HG03108 (cell line): ENCODE measurements at regions not wholly inside any gene's neighbourhood (a gene's known extent, or its start where the extent isn't known, plus 50 kb on each side); places are given as distances from the start of the nearest gene placed in this dataset.

Experiments used
- ATAC-seq: cut with Tn5 transposase; IDR thresholded peaks from one replicate; pipeline ENCODE4 v1.9.1; 2021; ENCODE audit warnings: moderate library complexity; ENCODE audit not compliant: unreplicated experiment

- no peak for ATAC-seq
These were observed 299.3 kb downstream of the FBXW7 start for GRCh38 chr4:152236519-152237056.

GRCh38 chr4:152235718-152236117 is 300.2 kb downstream of the FBXW7 start:
- no peak for ATAC-seq

DNA sequence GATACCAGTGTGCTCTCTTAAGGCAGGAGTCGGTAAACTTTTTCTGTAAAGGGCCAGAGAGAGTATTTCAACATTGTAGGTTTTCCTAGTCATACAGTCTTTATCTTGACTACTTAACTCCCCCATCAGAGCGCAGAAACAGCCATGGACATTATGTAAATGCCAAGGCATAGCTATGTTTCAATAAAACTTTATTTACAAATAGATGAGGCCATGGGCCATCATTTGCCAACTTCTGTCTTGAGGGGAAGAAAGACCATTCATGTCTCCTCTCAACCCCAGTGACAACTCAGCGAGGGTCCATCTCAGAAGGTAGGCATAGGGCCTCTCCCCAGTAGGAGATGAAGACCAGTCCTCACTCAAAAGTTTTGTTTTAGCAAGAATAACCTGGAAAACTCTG is 301.3 kb downstream of the FBXW7 start:
- ATAC-seq, result no peak

DNA sequence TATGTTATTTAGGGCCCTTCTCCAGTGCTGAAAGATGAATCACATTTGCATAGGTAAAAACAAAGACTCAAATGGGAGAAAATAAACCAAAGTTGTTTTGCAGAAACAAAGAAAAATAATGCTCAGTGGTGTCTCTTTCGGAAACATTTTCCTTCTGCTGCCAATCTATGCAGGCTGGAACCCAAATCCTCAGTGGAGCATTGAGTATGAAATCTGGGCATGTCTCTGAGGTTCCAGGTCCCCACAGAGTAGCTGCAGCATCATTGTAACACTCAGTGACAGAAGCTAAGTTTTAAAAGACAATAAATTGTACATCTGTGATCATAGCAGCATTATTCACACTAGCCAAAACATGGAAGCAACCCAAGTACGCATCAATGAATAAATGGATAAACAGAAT is 303.6 kb downstream of the FBXW7 start:
- ATAC-seq, result no peak

- no peak for ATAC-seq
These were observed 306.1 kb downstream of the FBXW7 start for GRCh38 chr4:152229782-152230289.

- ATAC-seq, result no peak
These were observed 310.2 kb downstream of the FBXW7 start for GRCh38 chr4:152225680-152226079.

DNA sequence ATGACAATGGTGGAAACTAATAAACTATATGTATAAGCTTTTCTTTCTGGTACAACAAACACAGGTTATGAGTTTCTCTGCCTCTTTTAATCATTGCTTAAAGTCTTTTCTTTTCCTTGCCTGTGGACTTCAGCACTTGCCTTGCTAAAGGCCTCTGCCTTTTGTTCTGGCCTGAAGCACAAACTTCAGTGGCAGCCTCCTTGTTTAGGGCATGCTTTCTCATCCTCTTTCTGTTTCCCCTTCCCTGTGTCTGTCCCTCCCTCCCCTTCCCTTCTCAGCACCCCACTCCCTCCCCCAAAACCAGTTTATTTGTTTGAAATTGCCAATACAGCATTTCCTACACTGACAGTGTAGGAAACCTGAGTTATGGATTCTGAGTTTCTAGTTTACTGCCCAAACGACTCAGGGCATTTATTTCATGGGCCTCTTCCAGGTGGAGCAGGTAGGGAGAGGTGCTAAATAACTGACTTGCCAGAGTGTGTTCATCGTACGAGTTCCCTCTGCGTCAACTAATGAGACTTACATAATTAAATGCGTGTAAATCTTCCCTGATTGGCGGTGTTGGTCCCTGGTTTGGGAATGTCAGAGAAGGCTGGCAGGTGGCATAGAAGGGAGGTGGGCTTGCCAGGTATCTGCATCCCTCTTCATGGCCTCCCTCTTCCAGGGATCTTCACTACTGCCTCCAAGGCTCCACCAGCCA is 311.0 kb downstream of the FBXW7 start:
- ATAC-seq, result no peak

GRCh38 chr4:152224223-152224622 is 311.7 kb downstream of the FBXW7 start:
- no peak for ATAC-seq

GRCh38 chr4:152223600-152223999 is 312.3 kb downstream of the FBXW7 start:
- no peak for ATAC-seq

DNA sequence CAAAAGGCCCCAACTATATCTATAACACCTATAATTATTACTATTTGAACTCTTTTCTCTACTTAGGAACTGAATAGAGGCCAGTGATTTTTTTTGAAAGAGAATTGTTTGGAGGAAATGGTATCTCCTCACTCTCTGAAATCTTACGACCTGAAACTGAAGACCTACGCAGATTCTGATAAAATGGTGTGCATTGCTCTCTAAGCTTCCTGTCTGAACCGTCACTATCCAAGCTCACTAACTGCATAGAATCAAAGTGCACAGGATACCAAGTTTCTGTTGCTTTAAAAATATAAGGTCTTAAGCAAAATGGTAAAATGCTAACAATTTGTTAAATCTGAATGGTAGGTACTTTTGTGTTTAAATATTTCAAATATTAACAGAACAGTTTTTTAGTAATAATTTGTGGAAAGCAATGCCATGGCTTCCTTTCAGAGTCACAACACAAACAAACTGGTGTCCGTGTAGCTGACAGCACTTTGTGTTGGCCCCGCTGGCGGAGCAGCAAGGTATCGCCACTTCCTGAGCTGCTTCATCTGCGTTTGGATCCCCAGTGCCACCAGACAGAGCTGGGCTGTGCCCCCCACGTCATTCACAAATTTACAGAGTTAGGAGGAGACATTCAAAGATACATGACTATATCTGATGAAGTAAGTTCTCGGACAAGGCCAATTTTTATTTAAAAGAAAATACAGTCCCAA is 313.9 kb downstream of the FBXW7 start:
- ATAC-seq, result no peak

DNA sequence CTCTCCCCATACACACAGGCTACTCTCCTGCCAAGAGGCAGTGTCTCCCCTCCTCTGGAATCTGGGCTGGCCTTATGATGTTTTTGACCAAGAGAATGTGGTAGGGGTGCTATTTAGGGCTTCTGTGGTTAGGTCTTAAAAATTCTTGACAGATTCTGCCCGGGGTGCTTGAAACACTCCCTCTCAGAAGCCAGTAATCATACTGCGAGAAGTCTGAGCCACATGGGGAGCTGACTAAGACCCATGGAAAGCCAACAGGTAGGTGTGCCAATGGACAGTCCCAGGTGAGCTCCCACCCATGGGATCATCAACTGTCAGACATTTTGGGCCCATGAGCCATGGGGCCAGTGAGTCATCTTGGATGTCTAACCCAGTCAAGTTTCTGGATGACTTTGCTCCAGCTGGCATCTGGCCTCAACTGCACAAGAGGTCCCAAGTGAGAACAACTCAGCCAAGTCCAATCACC is 315.7 kb downstream of the FBXW7 start:
- peak; percentile 69 for ATAC-seq

DNA sequence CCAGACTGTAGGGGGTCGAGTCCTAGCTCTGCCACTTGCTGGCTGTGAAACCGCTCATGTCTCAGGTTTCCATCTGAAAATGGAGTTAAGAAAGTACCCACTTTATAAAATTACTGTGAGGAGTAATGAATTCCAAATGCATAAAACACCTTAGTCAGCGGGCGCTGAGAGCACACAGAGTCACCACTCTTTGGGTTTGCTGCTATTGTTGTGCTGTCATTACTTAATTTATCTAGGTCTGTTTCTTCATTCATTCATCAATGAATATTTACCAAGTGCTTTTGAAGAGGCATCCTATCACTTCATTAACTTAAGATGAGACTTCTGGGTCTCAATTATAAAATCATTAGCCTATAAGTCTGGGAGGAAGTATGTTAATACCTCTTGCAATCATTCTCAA is 317.3 kb downstream of the FBXW7 start:
- ATAC-seq, result no peak

- no peak for ATAC-seq
These were observed 318.0 kb downstream of the FBXW7 start for GRCh38 chr4:152217896-152218295.

- ATAC-seq, result no peak
These were observed 323.8 kb downstream of the FBXW7 start for GRCh38 chr4:152211936-152212653.

GRCh38 chr4:152209772-152210493 is 326.0 kb downstream of the FBXW7 start:
- peak; percentile 78 for ATAC-seq

- ATAC-seq, result no peak
These were observed 328.5 kb downstream of the FBXW7 start for GRCh38 chr4:152207378-152207720.

DNA sequence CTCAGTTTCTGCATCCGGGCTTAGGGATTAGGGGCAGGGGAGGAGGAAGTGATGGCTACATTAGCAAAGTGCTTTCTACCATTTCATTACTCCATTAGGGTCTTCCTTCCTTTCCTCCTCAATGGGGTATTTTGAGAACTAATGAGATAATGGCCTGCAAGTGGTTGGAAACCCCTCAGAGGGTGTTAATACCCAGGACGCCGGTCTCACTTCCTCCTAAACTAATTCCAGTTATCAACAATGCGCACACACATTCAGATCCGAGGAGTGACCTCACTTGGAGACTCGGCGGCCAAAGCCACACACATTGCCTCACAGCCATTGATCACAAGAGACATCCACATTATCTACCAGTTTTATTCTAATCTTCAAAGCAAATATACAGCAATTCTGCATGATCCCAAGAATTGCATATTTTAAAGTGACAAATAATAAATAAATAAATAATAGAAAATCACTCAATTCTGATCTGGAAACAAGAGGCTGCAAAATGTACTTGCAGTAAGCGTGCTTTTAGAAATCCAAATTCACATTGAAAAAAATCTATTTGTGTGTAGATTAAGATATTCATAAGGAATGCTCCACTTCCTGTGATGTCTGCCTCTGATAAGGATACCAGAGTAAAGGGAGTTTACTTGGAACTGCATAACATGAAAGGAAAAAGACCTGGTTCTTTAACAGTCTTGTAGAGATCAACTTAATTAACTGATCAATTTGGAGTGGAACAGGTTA is 329.1 kb downstream of the FBXW7 start:
- ATAC-seq, result no peak

- no peak for ATAC-seq
These were observed 329.7 kb downstream of the FBXW7 start for GRCh38 chr4:152206185-152206584.

DNA sequence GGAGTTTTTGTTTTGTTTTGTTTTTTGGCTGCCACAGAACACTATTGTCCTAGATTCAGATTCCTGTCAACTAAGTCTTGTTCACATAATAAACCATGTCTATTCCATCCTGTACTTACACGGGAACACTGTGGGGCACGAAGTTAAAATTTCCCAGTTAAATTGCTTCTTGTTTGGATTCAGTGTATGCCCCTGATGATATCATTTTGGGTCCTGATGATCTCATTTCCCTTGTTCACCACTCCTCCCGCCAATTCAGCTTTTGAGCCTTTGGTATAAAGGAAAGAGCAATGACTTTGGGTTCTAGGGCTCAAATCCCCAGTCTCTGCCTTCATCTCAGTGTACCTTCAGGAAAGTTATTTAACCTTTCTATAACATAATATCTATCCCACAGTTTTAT is 333.5 kb downstream of the FBXW7 start:
- no peak for ATAC-seq
